NB4 (cell line): ENCODE measurements at regions not wholly inside any gene's neighbourhood (a gene's known extent, or its start where the extent isn't known, plus 50 kb on each side); places are given as distances from the start of the nearest gene placed in this dataset.
A peak's percentile ranks its signal among the peaks of the same experiment; 100 is the strongest.

Source experiments
- DNase-seq: peaks from one replicate; pipeline ENCODE4 v3.0.0; 2010; ENCODE audit warnings: low read depth
- H3K4me3 ChIP-seq: one replicate; pipeline ENCODE4 v1.5.1; 2011; ENCODE audit warnings: mild to moderate bottlenecking, low read depth, low read length, moderate library complexity
- CTCF ChIP-seq: IDR thresholded peaks from one replicate; pipeline ENCODE4 v1.5.1; 2012; ENCODE audit warnings: low read depth, low read length
- MAX ChIP-seq: IDR thresholded peaks from 2 replicates; pipeline ENCODE4 v1.6.1; 2011; ENCODE audit warnings: low read depth, low read length
- MYC ChIP-seq: IDR thresholded peaks from 2 replicates; pipeline ENCODE4 v1.6.1; 2011; ENCODE audit warnings: low read depth, low read length
- POLR2A ChIP-seq: IDR thresholded peaks from 2 replicates; pipeline ENCODE4 v1.6.1; 2011; ENCODE audit warnings: mild to moderate bottlenecking; ENCODE audit not compliant: insufficient read length; ENCODE audit errors: extremely low read depth

- TF ChIP-seq POLR2A (no peak), CTCF (no peak), MAX (no peak), MYC (no peak)
- no peak overlapping the region for H3K4me3 ChIP-seq
- no peak for DNase-seq
Measured at GRCh38 chr2:180927030-180927686, 53.2 kb upstream of the UBE2E3 start.

- no peak for DNase-seq
- no peak for TF ChIP-seq POLR2A
- TF ChIP-seq MYC = no peak
- TF ChIP-seq CTCF = no peak
- TF ChIP-seq MAX = no peak
- no peak overlapping the region for H3K4me3 ChIP-seq
Measured at GRCh38 chr2:180925700-180926099, 54.7 kb upstream of the UBE2E3 start.

GRCh38 chr2:180924063-180924462 lies 56.3 kb upstream of the UBE2E3 start:
- TF ChIP-seq MAX (no peak), POLR2A (no peak), MYC (no peak), CTCF (no peak)
- no peak for DNase-seq
- no peak overlapping the region for H3K4me3 ChIP-seq

GRCh38 chr2:180910831-180911665 lies 69.4 kb upstream of the UBE2E3 start:
- no peak for TF ChIP-seq MAX
- TF ChIP-seq CTCF = peak; percentile 31
- DNase-seq = peak; percentile 15
- no peak overlapping the region for H3K4me3 ChIP-seq

- H3K4me3 ChIP-seq = no peak overlapping the region
- DNase-seq = no peak
- no peak for TF ChIP-seq MYC
- TF ChIP-seq MAX = no peak
- no peak for TF ChIP-seq CTCF
- no peak for TF ChIP-seq POLR2A
Measured at GRCh38 chr2:180907731-180908130, 72.7 kb upstream of the UBE2E3 start.
